SK-N-DZ (cell line): ENCODE measurements at regions not wholly inside any gene's neighbourhood (a gene's known extent, or its start where the extent isn't known, plus 50 kb on each side); places are given as distances from the start of the nearest gene placed in this dataset.
A peak's percentile ranks its signal among the peaks of the same experiment; 100 is the strongest.
"Not testable (repeated sequence)": the region's sequence is repeated elsewhere in the genome, so short reads cannot be mapped to it uniquely, and the experiment has no call there.

Source experiments
- DNase-seq: peaks from one replicate; pipeline ENCODE4 v3.0.0-alpha.2; 2015; ENCODE audit warnings: low spot score

- no peak for DNase-seq
Measured at GRCh38 chr5:50343715-50344114, 97.4 kb downstream of the EMB start.

DNA sequence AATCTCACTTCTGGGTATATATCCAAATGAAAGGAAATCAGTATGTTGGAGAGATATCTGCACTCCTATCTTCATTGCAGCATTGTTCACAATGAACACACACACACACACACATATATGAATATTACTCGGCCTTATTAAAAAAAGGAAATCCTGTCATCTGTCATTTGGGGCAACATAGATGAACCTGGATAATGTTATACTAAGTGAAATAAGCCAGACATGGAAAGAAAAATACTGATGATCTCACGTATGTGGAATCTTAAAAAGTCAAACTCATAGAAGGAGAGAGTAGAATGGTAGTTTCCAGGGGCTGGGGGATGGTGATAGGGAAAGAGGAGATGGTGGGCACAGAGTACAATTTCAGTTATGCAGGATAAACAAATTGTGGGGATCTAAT, 100.3 kb downstream of the EMB start:
- DNase-seq = no peak

DNA sequence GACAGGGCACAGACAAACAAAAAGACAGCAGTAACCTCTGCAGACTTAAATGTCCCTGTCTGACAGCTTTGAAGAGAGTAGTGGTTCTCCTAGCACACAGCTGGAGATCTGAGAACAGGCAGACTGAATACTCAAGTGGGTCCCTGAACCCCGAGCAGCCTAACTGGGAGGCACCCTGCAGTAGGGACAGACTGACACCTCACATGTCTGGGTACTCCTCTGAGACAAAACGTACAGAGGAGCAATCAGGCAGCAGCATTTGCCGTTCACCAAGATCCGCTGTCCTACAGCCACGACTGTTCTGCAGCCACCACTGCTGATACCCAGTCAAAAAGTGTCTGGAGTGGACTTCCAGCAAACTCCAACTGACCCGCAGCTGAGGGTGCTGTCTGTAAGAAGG, 110.5 kb downstream of the EMB start:
- not testable (repeated sequence) for DNase-seq

DNA sequence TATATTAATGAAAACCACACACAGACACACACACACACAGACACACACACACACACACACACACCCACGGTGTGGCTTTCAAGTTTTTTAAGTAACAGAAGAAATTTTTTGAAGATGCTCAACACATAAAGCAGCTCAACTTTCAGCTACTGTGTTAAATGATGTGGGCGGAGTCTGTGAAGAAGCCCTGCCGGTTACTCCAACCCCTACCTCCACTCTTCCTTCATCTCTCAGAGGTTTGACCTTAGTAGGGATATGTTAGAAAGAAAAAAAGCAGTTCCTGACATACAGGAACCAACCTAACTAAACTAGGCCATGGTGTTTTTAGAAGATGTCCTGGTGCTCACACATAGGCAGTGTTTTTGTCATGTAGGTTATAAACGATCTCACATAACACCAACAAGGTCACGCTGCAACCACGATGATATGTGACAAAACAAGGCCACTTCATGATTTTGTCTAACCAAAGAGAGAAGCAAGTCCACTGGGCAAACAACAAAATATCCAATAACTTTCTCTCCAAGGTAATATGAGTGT, 112.8 kb downstream of the EMB start:
- no peak for DNase-seq

GRCh38 chr5:50325237-50325832, 115.8 kb downstream of the EMB start:
- peak; percentile 10 for DNase-seq

GRCh38 chr5:50320131-50320749, 120.8 kb downstream of the EMB start:
- no peak for DNase-seq

DNA sequence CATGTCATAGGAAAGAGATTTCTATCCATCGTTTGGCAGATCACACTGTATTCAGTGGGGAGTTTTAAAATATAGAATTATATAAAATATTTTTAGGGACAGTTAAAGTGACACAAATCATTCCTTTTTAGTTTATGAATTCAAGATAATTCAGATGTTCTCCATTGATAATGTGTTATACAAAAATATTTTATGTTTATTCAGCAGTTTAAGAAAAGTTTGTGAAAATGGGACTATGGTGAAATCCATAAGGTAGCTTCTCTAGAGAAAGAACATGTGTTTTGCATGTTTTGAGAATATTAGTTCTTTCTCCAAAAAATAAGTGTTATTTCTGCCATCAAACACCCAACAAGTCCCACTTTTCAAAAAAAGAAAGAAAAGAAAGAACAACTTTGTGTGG, 122.9 kb downstream of the EMB start:
- DNase-seq = no peak

DNA sequence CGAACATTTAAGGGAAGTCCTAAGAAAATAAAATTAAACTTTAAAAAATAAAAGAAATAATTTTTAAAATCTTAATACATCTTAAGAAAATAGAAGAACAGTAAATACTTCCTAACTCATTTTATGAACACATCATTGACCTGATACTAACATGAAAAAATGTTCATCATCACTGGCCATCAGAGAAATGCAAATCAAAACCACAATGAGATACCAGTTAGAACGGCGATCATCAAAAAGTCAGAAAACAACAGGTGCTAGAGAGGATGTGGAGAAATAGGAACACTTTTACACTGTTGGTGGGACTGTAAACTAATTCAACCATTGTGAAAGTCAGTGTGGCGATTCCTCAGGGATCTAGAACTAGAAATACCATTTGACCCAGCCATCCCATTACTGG, 134.6 kb downstream of the EMB start:
- DNase-seq = not testable (repeated sequence)

- DNase-seq = no peak
Measured at GRCh38 chr5:50302815-50303490, 138.1 kb downstream of the EMB start.

- no peak for DNase-seq
Measured at GRCh38 chr5:50301756-50302155, 139.3 kb downstream of the EMB start.

DNA sequence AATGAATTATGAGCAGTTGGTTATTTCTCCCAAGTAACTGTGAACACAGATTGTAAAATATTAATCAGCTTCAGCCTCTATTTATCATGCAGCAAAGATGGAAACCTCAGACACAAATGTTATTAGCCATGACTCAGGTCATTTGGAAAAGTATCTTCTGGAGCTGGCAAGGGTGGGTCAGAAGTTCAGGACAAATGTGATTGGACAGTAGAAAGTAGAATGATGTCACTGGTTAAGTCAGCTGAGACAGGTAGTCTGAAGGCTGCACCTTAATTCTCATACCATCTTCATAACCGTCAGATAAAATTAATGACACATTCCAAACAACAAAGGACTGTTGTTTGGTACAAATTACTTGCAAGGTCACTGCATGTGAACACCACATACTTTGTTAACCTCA, 140.2 kb downstream of the EMB start:
- DNase-seq = no peak

GRCh38 chr5:50299896-50300295, 141.2 kb downstream of the EMB start:
- no peak for DNase-seq

DNA sequence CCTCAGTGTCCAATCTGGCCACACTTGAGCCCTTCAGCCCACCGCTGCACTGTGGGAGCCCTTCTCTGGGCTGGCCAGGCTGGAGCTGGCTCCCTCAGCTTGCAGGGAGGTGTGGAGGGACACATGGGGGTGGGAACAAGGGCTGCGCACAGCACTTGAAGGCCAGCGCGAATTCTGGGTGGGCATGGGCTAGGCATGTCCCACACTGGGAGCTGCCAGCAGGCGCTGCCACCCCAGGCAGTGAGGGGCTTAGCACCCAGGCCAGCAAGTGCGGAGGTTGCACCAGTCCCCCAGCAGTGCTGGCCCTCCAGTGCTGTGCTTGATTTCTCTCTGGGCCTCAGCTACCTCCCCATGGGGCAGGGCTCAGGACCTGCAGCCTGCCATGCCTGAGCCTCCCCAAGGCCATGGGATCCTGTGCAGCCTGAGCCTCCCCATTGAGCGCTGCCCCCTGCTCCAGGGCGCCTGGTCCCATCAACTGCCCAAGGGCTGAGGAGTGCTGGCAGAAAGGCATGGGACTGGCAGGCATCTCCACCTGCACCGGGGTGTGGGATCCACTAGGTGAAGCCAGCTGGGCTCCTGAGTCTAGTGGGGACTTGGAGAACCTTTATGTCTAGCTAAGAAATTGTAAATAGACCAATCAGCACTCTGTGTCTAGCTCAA, 148.2 kb downstream of the EMB start:
- DNase-seq = no peak

DNA sequence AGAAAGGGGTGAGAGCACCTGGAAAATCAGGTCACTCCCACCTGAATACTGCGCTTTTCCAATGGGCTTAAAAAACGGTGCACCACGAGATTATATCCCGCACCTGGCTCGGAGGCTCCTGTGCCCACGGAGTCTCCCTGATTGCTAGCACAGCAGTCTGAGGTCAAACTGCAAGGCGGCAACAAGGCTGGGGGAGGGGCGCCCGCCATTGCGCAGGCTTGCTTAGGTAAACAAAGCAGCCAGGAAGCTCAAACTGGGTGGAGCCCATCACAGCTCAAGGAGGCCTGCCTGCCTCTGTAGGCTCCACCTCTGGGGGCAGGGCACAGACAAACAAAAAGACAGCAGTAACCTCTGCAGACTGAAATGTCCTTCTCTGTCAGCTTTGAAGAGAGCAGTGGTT, 160.6 kb downstream of the EMB start:
- not testable (repeated sequence) for DNase-seq
